HepG2 (cell line): ENCODE measurements at regions not wholly inside any gene's neighbourhood (a gene's known extent, or its start where the extent isn't known, plus 50 kb on each side); places are given as distances from the start of the nearest gene placed in this dataset.

Source experiments
- ATAC-seq: fragments of 200-7000 bp; cut with Tn5 transposase; 3 replicates; pipeline ENCODE4 v1.9.1; 2020; ENCODE audit warnings: mild to moderate bottlenecking, moderate library complexity
- BruUV-seq: library from RNA; stranded (reverse); fragments of 400-500 nt; replicated peaks from 2 replicates; lab custom pipeline; 2021; lab: Mats Ljungman, UMichigan
- CTCF ChIA-PET: fragments of 300-600 bp; formaldehyde crosslinking; extraction: SDS; loops from one replicate; lab custom pipeline; 2021; ENCODE audit warnings: low total read pairs, inconsistent platforms, low intra/inter-chr PET ratio; lab: Yijun Ruan, JAX
- POLR2A ChIA-PET: fragments of 350-600 bp; sonication (Branson Sonifier 250); formaldehyde crosslinking; loops from one replicate; lab custom pipeline; 2020; ENCODE audit warnings: antibody characterized with exemption, inconsistent platforms; lab: Yijun Ruan, JAX
- DNase-seq: peaks from one replicate; pipeline ENCODE4 v3.0.0-alpha.2; 2015; ENCODE audit warnings: low spot score
- FAIRE-seq: peaks from 3 replicates; lab custom pipeline; 2011; peaks lifted over from hg19 to GRCh38; lab: Jason Lieb, UNC
- H2AFZ ChIP-seq: one replicate; pipeline ENCODE4 v1.6.1; 2011; ENCODE audit warnings: low read length, inconsistent platforms
- H3K27ac ChIP-seq: fragments of 300-600 bp; 3 replicates; pipeline ENCODE4 v1.8.0; 2011; ENCODE audit warnings: mixed run types, mild to moderate bottlenecking, mixed read lengths, low read length, inconsistent platforms; ENCODE audit not compliant: insufficient read depth; ENCODE audit errors: extremely low read length
- H3K27me3 ChIP-seq, 2 experiments: fragments of 200-600 bp in 1 of 2; 2 replicates in 1 of 2; 3 replicates in 1 of 2; pipeline versions ENCODE4 v1.6.0 to v1.8.0; 2011; ENCODE audit warnings: low read length in 2 of 2, mild to moderate bottlenecking in 2 of 2, moderate library complexity in 2 of 2, inconsistent platforms in 1 of 2; ENCODE audit not compliant: insufficient read depth in 2 of 2, control insufficient read depth in 1 of 2
- H3K36me3 ChIP-seq, 2 experiments: fragments of 200-600 bp in 1 of 2; replicated peaks in 1 of 2; 2 replicates in 1 of 2; 3 replicates in 1 of 2; pipeline versions ENCODE4 v1.5.1 to v1.8.0; 2011; ENCODE audit warnings: low read length in 2 of 2, inconsistent platforms in 1 of 2; ENCODE audit not compliant: insufficient read depth in 2 of 2, control insufficient read depth in 1 of 2
- H3K4me1 ChIP-seq: 2 replicates; pipeline ENCODE4 v1.5.1; 2012; ENCODE audit warnings: low read length, inconsistent platforms; ENCODE audit not compliant: insufficient read depth
- H3K4me2 ChIP-seq: 2 replicates; pipeline ENCODE4 v1.6.0; 2011; ENCODE audit warnings: low read depth, low read length, inconsistent platforms
- H3K4me3 ChIP-seq, 3 experiments: fragments of 200-600 bp in 1 of 3; sonication (generic), shearing (Covaris generic) in 1 of 3; replicated peaks in 1 of 3; 2 replicates each; pipeline ENCODE4 v1.5.1; 2011 to 2016; ENCODE audit warnings: low read length in 3 of 3, inconsistent platforms in 2 of 3, low read depth in 2 of 3, mild to moderate bottlenecking in 2 of 3, control low read depth in 1 of 3, mixed read lengths in 1 of 3; ENCODE audit not compliant: insufficient read depth in 1 of 3
- H3K79me2 ChIP-seq: one replicate; pipeline ENCODE4 v1.6.1; 2011; ENCODE audit warnings: low read length, inconsistent platforms; ENCODE audit not compliant: insufficient read depth
- H3K9ac ChIP-seq: 2 replicates; pipeline ENCODE4 v1.6.0; 2011; ENCODE audit warnings: mild to moderate bottlenecking, low read depth, low read length, inconsistent platforms; ENCODE audit not compliant: insufficient read depth
- H3K9me3 ChIP-seq: 2 replicates; pipeline ENCODE4 v1.5.1; 2012; ENCODE audit warnings: mild to moderate bottlenecking, low read length
- H4K20me1 ChIP-seq: 2 replicates; pipeline ENCODE4 v1.6.0; 2011; ENCODE audit warnings: inconsistent platforms, mild to moderate bottlenecking, low read length, moderate library complexity; ENCODE audit not compliant: insufficient read depth
- ADNP ChIP-seq: sonication (generic); formaldehyde crosslinking; IDR thresholded peaks from 2 replicates; pipeline ENCODE4 v1.4.0; 2020; ENCODE audit warnings: missing genetic modification reagents
- FUBP1 ChIP-seq: sonication (generic); formaldehyde crosslinking; IDR thresholded peaks from 2 replicates; pipeline ENCODE4 v1.5.1; 2020; ENCODE audit warnings: missing genetic modification reagents, mild to moderate bottlenecking, borderline replicate concordance
- HMG20A ChIP-seq: IDR thresholded peaks from 2 replicates; pipeline ENCODE4 v1.6.1; 2016; ENCODE audit warnings: borderline replicate concordance
- MED8 ChIP-seq: sonication (generic); formaldehyde crosslinking; IDR thresholded peaks from 2 replicates; pipeline ENCODE4 v1.8.1; 2023; ENCODE audit warnings: mild to moderate bottlenecking, missing genetic modification reagents; ENCODE audit not compliant: insufficient replicate concordance
- SNAPC4 ChIP-seq: sonication (generic); formaldehyde crosslinking; IDR thresholded peaks from 2 replicates; pipeline ENCODE4 v1.4.0; 2020; ENCODE audit warnings: mild to moderate bottlenecking, missing genetic modification reagents
- TRIM22 ChIP-seq: fragments of 450-650 bp; IDR thresholded peaks from 2 replicates; pipeline ENCODE4 v1.6.1; 2017
- ZNF574 ChIP-seq: sonication (generic); formaldehyde crosslinking; IDR thresholded peaks from 2 replicates; pipeline ENCODE4 v1.4.0; 2020; ENCODE audit warnings: missing genetic modification reagents
- ZNF776 ChIP-seq: sonication (generic); formaldehyde crosslinking; IDR thresholded peaks from 2 replicates; pipeline ENCODE4 v1.4.0; 2020; ENCODE audit warnings: mild to moderate bottlenecking, missing genetic modification reagents
- WGBS: methylation state at CpG from one replicate; pipeline ENCODE4 v1.1.6; 2017; ENCODE audit warnings: low lambda C conversion rate; 5-methylcytosine and 5-hydroxymethylcytosine counted together
- in situ Hi-C: cut with HindIII; loops from 2 replicates; pipeline ENCODE4 v1.10.0; 2017; ENCODE audit warnings: low pct_unique_long_range_greater_than_20kb; ENCODE audit not compliant: extremely low pct_ligation_motif_present
- intact Hi-C: fragments of 100-400 bp; cut with micrococcal nuclease; formaldehyde crosslinking; loops from one replicate; pipeline ENCODE4 v1.10.0; 2022; ENCODE audit not compliant: unreplicated experiment

- 7% methylated on average over 1 of the region's 1 CpG for WGBS
- Histone ChIP-seq H3K9me3 (0 out of 2 replicates have a peak, but pooled peaks cover 1% of the 10 kb centered on the region), H4K20me1 (no peaks in the 10 kb centered on the region), H3K4me2 (no peak overlapping the region), H3K79me2 (no peaks in the 10 kb centered on the region), H3K36me3 (no peaks in the 10 kb centered on the region), H3K27ac (no peak overlapping the region), H3K27me3 (no peaks in the 10 kb centered on the region), H2AFZ (no peak overlapping the region), H3K9ac (no peak overlapping the region), H3K4me1 (no peaks in the 10 kb centered on the region), H3K4me3 (no peak overlapping the region)
- ChIA-PET POLR2A (no interaction called here), CTCF (no interaction called here)
- intact Hi-C loops (no loop called here), in situ Hi-C loops (no loop called here)
- no TSS peak for BruUV-seq
- FAIRE-seq (no peak), ATAC-seq (no peak), DNase-seq (no peak)
- no peak for TF ChIP-seq ZNF776
- no peak for TF ChIP-seq MED8 (CRISPR knock-in tag)
- no peak for TF ChIP-seq ADNP (CRISPR knock-in tag)
- TF ChIP-seq ZNF574 = no peak
- TF ChIP-seq SNAPC4 (CRISPR knock-in tag) = no peak
- TF ChIP-seq TRIM22 = no peak
- no peak for TF ChIP-seq HMG20A (CRISPR knock-in tag)
- TF ChIP-seq FUBP1 = no peak
Observed at GRCh38 chr3:29186131-29186599, 94.7 kb upstream of the RBMS3 start.
